HepG2 (cell line): ENCODE measurements at regions not wholly inside any gene's neighbourhood (a gene's known extent, or its start where the extent isn't known, plus 50 kb on each side); places are given as distances from the start of the nearest gene placed in this dataset.

Experiments used
- ATAC-seq: fragments of 200-7000 bp; cut with Tn5 transposase; 3 replicates; pipeline ENCODE4 v1.9.1; 2020; ENCODE audit warnings: mild to moderate bottlenecking, moderate library complexity
- BruUV-seq: library from RNA; stranded (reverse); fragments of 400-500 nt; replicated peaks from 2 replicates; lab custom pipeline; 2021; lab: Mats Ljungman, UMichigan
- CTCF ChIA-PET: fragments of 300-600 bp; formaldehyde crosslinking; extraction: SDS; loops from one replicate; lab custom pipeline; 2021; ENCODE audit warnings: low total read pairs, inconsistent platforms, low intra/inter-chr PET ratio; lab: Yijun Ruan, JAX
- POLR2A ChIA-PET: fragments of 350-600 bp; sonication (Branson Sonifier 250); formaldehyde crosslinking; loops from one replicate; lab custom pipeline; 2020; ENCODE audit warnings: antibody characterized with exemption, inconsistent platforms; lab: Yijun Ruan, JAX
- DNase-seq: peaks from one replicate; pipeline ENCODE4 v3.0.0-alpha.2; 2015; ENCODE audit warnings: low spot score
- FAIRE-seq: peaks from 3 replicates; lab custom pipeline; 2011; peaks lifted over from hg19 to GRCh38; lab: Jason Lieb, UNC
- H2AFZ ChIP-seq: one replicate; pipeline ENCODE4 v1.6.1; 2011; ENCODE audit warnings: low read length, inconsistent platforms
- H3K27ac ChIP-seq: fragments of 300-600 bp; 3 replicates; pipeline ENCODE4 v1.8.0; 2011; ENCODE audit warnings: mixed run types, mild to moderate bottlenecking, mixed read lengths, low read length, inconsistent platforms; ENCODE audit not compliant: insufficient read depth; ENCODE audit errors: extremely low read length
- H3K27me3 ChIP-seq, 2 experiments: fragments of 200-600 bp in 1 of 2; 2 replicates in 1 of 2; 3 replicates in 1 of 2; pipeline versions ENCODE4 v1.6.0 to v1.8.0; 2011; ENCODE audit warnings: low read length in 2 of 2, mild to moderate bottlenecking in 2 of 2, moderate library complexity in 2 of 2, inconsistent platforms in 1 of 2; ENCODE audit not compliant: insufficient read depth in 2 of 2, control insufficient read depth in 1 of 2
- H3K36me3 ChIP-seq, 2 experiments: fragments of 200-600 bp in 1 of 2; replicated peaks in 1 of 2; 2 replicates in 1 of 2; 3 replicates in 1 of 2; pipeline versions ENCODE4 v1.5.1 to v1.8.0; 2011; ENCODE audit warnings: low read length in 2 of 2, inconsistent platforms in 1 of 2; ENCODE audit not compliant: insufficient read depth in 2 of 2, control insufficient read depth in 1 of 2
- H3K4me1 ChIP-seq: 2 replicates; pipeline ENCODE4 v1.5.1; 2012; ENCODE audit warnings: low read length, inconsistent platforms; ENCODE audit not compliant: insufficient read depth
- H3K4me2 ChIP-seq: 2 replicates; pipeline ENCODE4 v1.6.0; 2011; ENCODE audit warnings: low read depth, low read length, inconsistent platforms
- H3K4me3 ChIP-seq, 3 experiments: fragments of 200-600 bp in 1 of 3; sonication (generic), shearing (Covaris generic) in 1 of 3; replicated peaks in 1 of 3; 2 replicates each; pipeline ENCODE4 v1.5.1; 2011 to 2016; ENCODE audit warnings: low read length in 3 of 3, inconsistent platforms in 2 of 3, low read depth in 2 of 3, mild to moderate bottlenecking in 2 of 3, control low read depth in 1 of 3, mixed read lengths in 1 of 3; ENCODE audit not compliant: insufficient read depth in 1 of 3
- H3K79me2 ChIP-seq: one replicate; pipeline ENCODE4 v1.6.1; 2011; ENCODE audit warnings: low read length, inconsistent platforms; ENCODE audit not compliant: insufficient read depth
- H3K9ac ChIP-seq: 2 replicates; pipeline ENCODE4 v1.6.0; 2011; ENCODE audit warnings: mild to moderate bottlenecking, low read depth, low read length, inconsistent platforms; ENCODE audit not compliant: insufficient read depth
- H3K9me3 ChIP-seq: 2 replicates; pipeline ENCODE4 v1.5.1; 2012; ENCODE audit warnings: mild to moderate bottlenecking, low read length
- H4K20me1 ChIP-seq: 2 replicates; pipeline ENCODE4 v1.6.0; 2011; ENCODE audit warnings: inconsistent platforms, mild to moderate bottlenecking, low read length, moderate library complexity; ENCODE audit not compliant: insufficient read depth
- BRCA1 ChIP-seq: sonication (generic); formaldehyde crosslinking; IDR thresholded peaks from 2 replicates; pipeline ENCODE4 v1.4.0; 2020; ENCODE audit warnings: missing genetic modification reagents
- DR1 ChIP-seq: sonication (generic); formaldehyde crosslinking; IDR thresholded peaks from 2 replicates; pipeline ENCODE4 v1.8.0; 2021; ENCODE audit warnings: mild to moderate bottlenecking, missing genetic modification reagents, inconsistent platforms
- EHMT2 ChIP-seq: fragments of 200-600 bp; sonication (generic); IDR thresholded peaks from 2 replicates; pipeline ENCODE4 v1.7.0; 2017; ENCODE audit warnings: antibody characterized with exemption, low read depth, low read length, borderline replicate concordance
- HNRNPK ChIP-seq: fragments of 200-400 bp; formaldehyde crosslinking; IDR thresholded peaks from 2 replicates; pipeline ENCODE4 v1.6.1; 2018; ENCODE audit warnings: low read length, low read depth, moderate library complexity, mild to moderate bottlenecking; ENCODE audit not compliant: poor library complexity, severe bottlenecking
- KDM2A ChIP-seq: sonication (generic); formaldehyde crosslinking; IDR thresholded peaks from 2 replicates; pipeline ENCODE4 v1.4.0; 2020; ENCODE audit warnings: low read depth, missing genetic modification reagents, borderline replicate concordance
- MEF2D ChIP-seq: sonication (generic); formaldehyde crosslinking; IDR thresholded peaks from 2 replicates; pipeline ENCODE4 v1.5.1; 2020; ENCODE audit warnings: mild to moderate bottlenecking, missing genetic modification reagents
- PLSCR1 ChIP-seq: sonication (generic); formaldehyde crosslinking; IDR thresholded peaks from 2 replicates; pipeline ENCODE4 v1.5.0; 2020; ENCODE audit warnings: missing genetic modification reagents, mild to moderate bottlenecking, borderline replicate concordance
- RAD21 ChIP-seq: fragments of 450-650 bp; formaldehyde crosslinking; IDR thresholded peaks from 2 replicates; pipeline ENCODE4 v1.5.0; 2020; ENCODE audit warnings: mild to moderate bottlenecking
- ZBTB34 ChIP-seq: sonication (generic); formaldehyde crosslinking; IDR thresholded peaks from 2 replicates; pipeline ENCODE4 v1.8.0; 2022; ENCODE audit warnings: mild to moderate bottlenecking, missing genetic modification reagents
- ZNF326 ChIP-seq: sonication (generic); formaldehyde crosslinking; IDR thresholded peaks from 2 replicates; pipeline ENCODE4 v1.4.0; 2020; ENCODE audit warnings: missing genetic modification reagents, borderline replicate concordance
- ZNF331 ChIP-seq: sonication (generic); formaldehyde crosslinking; IDR thresholded peaks from 2 replicates; pipeline ENCODE4 v1.4.0; 2020; ENCODE audit warnings: missing genetic modification reagents
- ZNF567 ChIP-seq: sonication (generic); formaldehyde crosslinking; IDR thresholded peaks from 2 replicates; pipeline ENCODE4 v1.8.1; 2023; ENCODE audit warnings: mild to moderate bottlenecking, missing genetic modification reagents, borderline replicate concordance
- ZNF7 ChIP-seq: IDR thresholded peaks from 2 replicates; pipeline ENCODE4 v1.6.1; 2016; ENCODE audit warnings: missing biosample characterization, missing genetic modification reagents
- ZNF773 ChIP-seq: sonication (generic); formaldehyde crosslinking; IDR thresholded peaks from 2 replicates; pipeline ENCODE4 v1.4.0; 2020; ENCODE audit warnings: missing genetic modification reagents, borderline replicate concordance
- ZUFSP ChIP-seq: sonication (generic); formaldehyde crosslinking; IDR thresholded peaks from 2 replicates; pipeline ENCODE4 v1.9.0; 2021; ENCODE audit warnings: missing genetic modification reagents, mild to moderate bottlenecking, borderline replicate concordance
- WGBS: methylation state at CpG from one replicate; pipeline ENCODE4 v1.1.6; 2017; ENCODE audit warnings: low lambda C conversion rate; 5-methylcytosine and 5-hydroxymethylcytosine counted together
- in situ Hi-C: cut with HindIII; loops from 2 replicates; pipeline ENCODE4 v1.10.0; 2017; ENCODE audit warnings: low pct_unique_long_range_greater_than_20kb; ENCODE audit not compliant: extremely low pct_ligation_motif_present
- intact Hi-C: fragments of 100-400 bp; cut with micrococcal nuclease; formaldehyde crosslinking; loops from one replicate; pipeline ENCODE4 v1.10.0; 2022; ENCODE audit not compliant: unreplicated experiment
- TF ChIP-seq, protein P1 (sequence below): sonication (generic); formaldehyde crosslinking; IDR thresholded peaks from 2 replicates; pipeline ENCODE4 v1.9.0; 2021; ENCODE audit warnings: missing genetic modification reagents, mild to moderate bottlenecking, borderline replicate concordance
- TF ChIP-seq, protein P2 (sequence below): sonication (generic); formaldehyde crosslinking; IDR thresholded peaks from 2 replicates; pipeline ENCODE4 v1.4.0; 2020; ENCODE audit warnings: missing genetic modification reagents

- no TSS peak for BruUV-seq
- no peak overlapping the region for H3K27ac ChIP-seq
- no peaks in the 10 kb centered on the region for H3K36me3 ChIP-seq
- no peaks in the 10 kb centered on the region for H3K27me3 ChIP-seq
- H3K4me2 ChIP-seq: no peak overlapping the region
- peak; percentile 68 for ATAC-seq
- peak; percentile 82 for FAIRE-seq
- in situ Hi-C loops: loop anchor here (10.0 kb wide), 1 partner anchor 121 kb away; no protein-coding TSS in a partner anchor
- DNase-seq: peak; percentile 58
- no peak overlapping the region for H3K4me3 ChIP-seq
- H3K9me3 ChIP-seq: no peaks in the 10 kb centered on the region
- 15% methylated on average over 4 of the region's 4 CpGs for WGBS
- intact Hi-C loops: loop anchor here (1.0 to 10.0 kb wide), 5 partner anchors 81 to 671 kb away; partner anchors contain the start of gene ATP11B
- H2AFZ ChIP-seq: no peak overlapping the region
- no peaks in the 10 kb centered on the region for H4K20me1 ChIP-seq
- H3K9ac ChIP-seq: no peak overlapping the region
- ChIA-PET POLR2A (no interaction called here), CTCF (interaction anchor here (2.1 kb wide), 1 partner anchor 124 kb away, joined by 16 read pairs; no protein-coding TSS in a partner anchor)
- H3K79me2 ChIP-seq: no peaks in the 10 kb centered on the region
- peaks cover 35% of the 10 kb centered on the region for H3K4me1 ChIP-seq
- no peak for TF ChIP-seq ZNF331 (CRISPR knock-in tag)
- no peak for TF ChIP-seq ZBTB34 (CRISPR knock-in tag)
- no peak for TF ChIP-seq ZUFSP (CRISPR knock-in tag)
- no peak for TF ChIP-seq MEF2D (CRISPR knock-in tag)
- no peak for TF ChIP-seq EHMT2
- no peak for TF ChIP-seq ZNF773 (CRISPR knock-in tag)
- no peak for TF ChIP-seq ZNF567 (CRISPR knock-in tag)
- TF ChIP-seq ZNF7 (CRISPR knock-in tag): no peak
- TF ChIP-seq, protein P1, sequence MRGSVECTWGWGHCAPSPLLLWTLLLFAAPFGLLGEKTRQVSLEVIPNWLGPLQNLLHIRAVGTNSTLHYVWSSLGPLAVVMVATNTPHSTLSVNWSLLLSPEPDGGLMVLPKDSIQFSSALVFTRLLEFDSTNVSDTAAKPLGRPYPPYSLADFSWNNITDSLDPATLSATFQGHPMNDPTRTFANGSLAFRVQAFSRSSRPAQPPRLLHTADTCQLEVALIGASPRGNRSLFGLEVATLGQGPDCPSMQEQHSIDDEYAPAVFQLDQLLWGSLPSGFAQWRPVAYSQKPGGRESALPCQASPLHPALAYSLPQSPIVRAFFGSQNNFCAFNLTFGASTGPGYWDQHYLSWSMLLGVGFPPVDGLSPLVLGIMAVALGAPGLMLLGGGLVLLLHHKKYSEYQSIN (CRISPR knock-in tag): no peak
- no peak for TF ChIP-seq DR1 (CRISPR knock-in tag)
- peak; percentile 85 for TF ChIP-seq HNRNPK
- no peak for TF ChIP-seq KDM2A (CRISPR knock-in tag)
- no peak for TF ChIP-seq PLSCR1 (CRISPR knock-in tag)
- TF ChIP-seq ZNF326: no peak
- no peak for TF ChIP-seq BRCA1 (CRISPR knock-in tag)
- TF ChIP-seq, protein P2, sequence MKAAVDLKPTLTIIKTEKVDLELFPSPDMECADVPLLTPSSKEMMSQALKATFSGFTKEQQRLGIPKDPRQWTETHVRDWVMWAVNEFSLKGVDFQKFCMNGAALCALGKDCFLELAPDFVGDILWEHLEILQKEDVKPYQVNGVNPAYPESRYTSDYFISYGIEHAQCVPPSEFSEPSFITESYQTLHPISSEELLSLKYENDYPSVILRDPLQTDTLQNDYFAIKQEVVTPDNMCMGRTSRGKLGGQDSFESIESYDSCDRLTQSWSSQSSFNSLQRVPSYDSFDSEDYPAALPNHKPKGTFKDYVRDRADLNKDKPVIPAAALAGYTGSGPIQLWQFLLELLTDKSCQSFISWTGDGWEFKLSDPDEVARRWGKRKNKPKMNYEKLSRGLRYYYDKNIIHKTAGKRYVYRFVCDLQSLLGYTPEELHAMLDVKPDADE (CRISPR knock-in tag): no peak
- TF ChIP-seq RAD21 (CRISPR knock-in tag): 0 out of 2 replicates have a peak, but pooled peaks have one; percentile 48
Measured at GRCh38 chr3:182713743-182714517, 79.4 kb upstream of the ATP11B start.
